ENCODE measurements at regions not wholly inside any gene's neighbourhood (a gene's known extent, or its start where the extent isn't known, plus 50 kb on each side); places are given as distances from the start of the nearest gene placed in this dataset.
"Not testable (repeated sequence)": the region's sequence is repeated elsewhere in the genome, so short reads cannot be mapped to it uniquely, and the experiment has no call there.

GRCh38 chr2:49309461-49309860 lies 155.1 kb upstream of the FSHR start:
- Histone ChIP-seq H3K4me1 (ENCODE audit: control insufficient read depth in 1 of 2, insufficient read depth in 2 of 2, low read depth in 1 of 2, low read length in 1 of 2) (no peaks in the 10 kb centered on the region), H3K79me2 (ENCODE audit: insufficient read depth) (no peaks in the 10 kb centered on the region), H3K4me2 (no peak overlapping the region), H3K27me3 (ENCODE audit: insufficient read depth) (no peaks in the 10 kb centered on the region), H3F3A (replicated peaks; ENCODE audit: insufficient read depth) (no peaks in the 10 kb centered on the region), H3K9ac (no peak overlapping the region), H3K4me3 (ENCODE audit: low read depth in 2 of 2, low read length in 1 of 2) (no peak overlapping the region), H3K36me3 (replicated peaks in 1 of 2; ENCODE audit: control insufficient read depth in 1 of 2, insufficient read depth in 2 of 2, low read length in 1 of 2) (no peaks in the 10 kb centered on the region), H3K9me3 (no peaks in the 10 kb centered on the region), H4K20me1 (ENCODE audit: insufficient read depth) (no peaks in the 10 kb centered on the region), H2AFZ (ENCODE audit: low read depth) (no peak overlapping the region), H3K27ac (ENCODE audit: low read depth in 2 of 2, low read length in 1 of 2) (no peak overlapping the region), H3K9me2 (no peaks in the 10 kb centered on the region)
- ChIA-PET CTCF (no interaction called here), POLR2A (no interaction called here)
- TF ChIP-seq SMC3 (IDR thresholded peaks at IDR 0.05; ENCODE audit: low read depth, low read length) = no peak
- no peak for TF ChIP-seq RAD21 (IDR thresholded peaks at IDR 0.05; ENCODE audit: low read length)
- TF ChIP-seq MEF2A (IDR thresholded peaks at IDR 0.05; ENCODE audit: borderline replicate concordance, low read depth) = no peak
- no peak for TF ChIP-seq EP300 (IDR thresholded peaks at IDR 0.05; ENCODE audit: borderline replicate concordance in 1 of 2, low read depth in 1 of 2, low read length in 1 of 2)
- TF ChIP-seq MXI1 (IDR thresholded peaks at IDR 0.05; ENCODE audit: low read depth, low read length) = no peak
- TF ChIP-seq TCF12 (IDR thresholded peaks at IDR 0.05) = no peak
- no peak for TF ChIP-seq NFIC (IDR thresholded peaks at IDR 0.05; ENCODE audit: borderline replicate concordance)
- TF ChIP-seq RCOR1 (IDR thresholded peaks at IDR 0.05; ENCODE audit: low read length) = no peak
- TF ChIP-seq YY1 (IDR thresholded peaks at IDR 0.05; ENCODE audit: low read depth) = no peak
- TF ChIP-seq TEAD4 (IDR thresholded peaks at IDR 0.05; ENCODE audit: borderline replicate concordance, insufficient read depth) = no peak
- TF ChIP-seq JUND (IDR thresholded peaks at IDR 0.05) = no peak
- no peak for TF ChIP-seq RFX5 (IDR thresholded peaks at IDR 0.05; ENCODE audit: low read length)
- TF ChIP-seq POLR2AphosphoS5 (IDR thresholded peaks at IDR 0.05; ENCODE audit: low read depth, low read length) = no peak
- 26% methylated on average over 3 of the region's 3 CpGs for WGBS (ENCODE audit: low lambda C conversion rate)
- DNase-seq = no peak

DNA sequence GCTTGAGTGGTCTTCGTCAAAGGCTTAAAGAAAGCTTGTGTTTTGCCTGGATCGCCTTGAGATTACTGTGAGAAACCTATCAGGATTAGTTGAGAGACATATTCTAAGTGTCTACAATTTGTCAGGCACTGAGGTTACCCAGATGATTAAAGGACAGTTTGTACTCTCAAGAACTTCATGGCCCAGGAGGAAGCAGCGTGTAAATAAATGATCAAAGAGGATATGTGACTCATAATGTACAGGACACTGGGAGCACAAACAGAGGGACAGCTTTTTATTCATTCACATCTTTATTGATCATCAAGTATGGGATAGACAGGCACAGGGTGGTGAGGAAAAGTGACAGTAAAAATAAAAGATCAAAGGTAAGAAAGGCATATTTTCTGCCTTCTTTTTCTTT lies 152.6 kb upstream of the FSHR start:
- ChIA-PET POLR2A (no interaction called here), CTCF (interaction anchor here (0.6 kb wide), 1 partner anchor 718 kb away, joined by 3 read pairs; no protein-coding TSS in a partner anchor)
- no peak overlapping the region for H3K4me2 ChIP-seq
- no peaks in the 10 kb centered on the region for H4K20me1 ChIP-seq (ENCODE audit: insufficient read depth)
- H2AFZ ChIP-seq (ENCODE audit: low read depth) = no peak overlapping the region
- no peaks in the 10 kb centered on the region for H3K4me1 ChIP-seq (ENCODE audit: control insufficient read depth in 1 of 2, insufficient read depth in 2 of 2, low read depth in 1 of 2, low read length in 1 of 2)
- H3K9ac ChIP-seq = no peak overlapping the region
- no peaks in the 10 kb centered on the region for H3K9me3 ChIP-seq
- H3K4me3 ChIP-seq (ENCODE audit: low read depth in 2 of 2, low read length in 1 of 2) = no peak overlapping the region
- H3K27me3 ChIP-seq (ENCODE audit: insufficient read depth) = no peaks in the 10 kb centered on the region
- H3K27ac ChIP-seq (ENCODE audit: low read depth in 2 of 2, low read length in 1 of 2) = no peak overlapping the region
- WGBS (ENCODE audit: low lambda C conversion rate) = 22% methylated on average over 3 of the region's 3 CpGs
- H3F3A ChIP-seq (replicated peaks; ENCODE audit: insufficient read depth) = no peaks in the 10 kb centered on the region
- no peaks in the 10 kb centered on the region for H3K79me2 ChIP-seq (ENCODE audit: insufficient read depth)
- no peaks in the 10 kb centered on the region for H3K9me2 ChIP-seq
- TF ChIP-seq GABPA (IDR thresholded peaks at IDR 0.05; ENCODE audit: low read depth) = no peak
- no peak for TF ChIP-seq EP300 (IDR thresholded peaks at IDR 0.05; ENCODE audit: borderline replicate concordance in 1 of 2, low read depth in 1 of 2, low read length in 1 of 2)
- TF ChIP-seq MXI1 (IDR thresholded peaks at IDR 0.05; ENCODE audit: low read depth, low read length) = no peak
- no peak for TF ChIP-seq MEF2A (IDR thresholded peaks at IDR 0.05; ENCODE audit: borderline replicate concordance, low read depth)
- no peak for TF ChIP-seq FOXM1 (IDR thresholded peaks at IDR 0.05; ENCODE audit: low read depth)
- TF ChIP-seq RCOR1 (IDR thresholded peaks at IDR 0.05; ENCODE audit: low read length) = no peak
- no peak for TF ChIP-seq FOXJ3 (CRISPR knock-in tag; IDR thresholded peaks at IDR 0.05)
- TF ChIP-seq RAD21 (IDR thresholded peaks at IDR 0.05; ENCODE audit: low read length) = no peak
- TF ChIP-seq, protein P1, sequence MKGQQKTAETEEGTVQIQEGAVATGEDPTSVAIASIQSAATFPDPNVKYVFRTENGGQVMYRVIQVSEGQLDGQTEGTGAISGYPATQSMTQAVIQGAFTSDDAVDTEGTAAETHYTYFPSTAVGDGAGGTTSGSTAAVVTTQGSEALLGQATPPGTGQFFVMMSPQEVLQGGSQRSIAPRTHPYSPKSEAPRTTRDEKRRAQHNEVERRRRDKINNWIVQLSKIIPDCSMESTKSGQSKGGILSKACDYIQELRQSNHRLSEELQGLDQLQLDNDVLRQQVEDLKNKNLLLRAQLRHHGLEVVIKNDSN (IDR thresholded peaks at IDR 0.05; ENCODE audit: borderline replicate concordance, low read depth) = no peak
- no peak for TF ChIP-seq SIN3A (IDR thresholded peaks at IDR 0.05; ENCODE audit: borderline replicate concordance, low read depth, low read length)
- no peak for TF ChIP-seq MAX (IDR thresholded peaks at IDR 0.05; ENCODE audit: low read depth)
- TF ChIP-seq RFX5 (IDR thresholded peaks at IDR 0.05; ENCODE audit: low read length) = no peak
- no peak for TF ChIP-seq ELF1 (IDR thresholded peaks at IDR 0.05)
- no peak for TF ChIP-seq YY1 (IDR thresholded peaks at IDR 0.05; ENCODE audit: low read depth)
- TF ChIP-seq NRF1 (IDR thresholded peaks at IDR 0.05; ENCODE audit: low read depth, low read length) = no peak
- no peak for TF ChIP-seq NFIC (IDR thresholded peaks at IDR 0.05; ENCODE audit: borderline replicate concordance)
- TF ChIP-seq TCF12 (IDR thresholded peaks at IDR 0.05) = no peak
- TF ChIP-seq, protein P2, sequence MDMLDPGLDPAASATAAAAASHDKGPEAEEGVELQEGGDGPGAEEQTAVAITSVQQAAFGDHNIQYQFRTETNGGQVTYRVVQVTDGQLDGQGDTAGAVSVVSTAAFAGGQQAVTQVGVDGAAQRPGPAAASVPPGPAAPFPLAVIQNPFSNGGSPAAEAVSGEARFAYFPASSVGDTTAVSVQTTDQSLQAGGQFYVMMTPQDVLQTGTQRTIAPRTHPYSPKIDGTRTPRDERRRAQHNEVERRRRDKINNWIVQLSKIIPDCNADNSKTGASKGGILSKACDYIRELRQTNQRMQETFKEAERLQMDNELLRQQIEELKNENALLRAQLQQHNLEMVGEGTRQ (IDR thresholded peaks at IDR 0.05; ENCODE audit: borderline replicate concordance, low read depth, low read length) = no peak
- no peak for TF ChIP-seq TEAD4 (IDR thresholded peaks at IDR 0.05; ENCODE audit: borderline replicate concordance, insufficient read depth)
- no peak for TF ChIP-seq JUND (IDR thresholded peaks at IDR 0.05)
- DNase-seq = no peak
- no peaks in the 10 kb centered on the region for H3K36me3 ChIP-seq (replicated peaks in 1 of 2; ENCODE audit: control insufficient read depth in 1 of 2, insufficient read depth in 2 of 2, low read length in 1 of 2)

DNA sequence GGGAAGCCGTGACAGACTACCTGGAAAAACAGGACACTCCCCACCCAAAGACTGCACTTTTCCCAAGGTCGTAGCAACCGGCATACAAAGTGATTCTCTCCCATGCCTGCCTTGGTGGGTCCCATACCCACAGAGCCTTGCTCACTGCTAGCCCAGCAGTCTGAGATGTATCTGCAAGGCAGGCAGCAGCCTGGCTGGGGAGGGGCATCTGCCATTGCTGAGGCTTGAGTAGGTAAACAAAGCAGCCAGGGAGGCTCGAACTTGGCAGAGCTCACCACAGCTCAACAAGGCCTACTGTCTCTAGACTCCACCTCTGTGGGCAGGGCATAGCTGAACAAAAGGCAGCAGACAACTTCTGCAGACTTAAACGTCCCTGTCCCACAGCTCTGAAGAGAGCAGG lies 144.4 kb upstream of the FSHR start:
- H3K79me2 ChIP-seq (ENCODE audit: insufficient read depth); CTCF ChIA-PET; H3K9me3 ChIP-seq; H3K27me3 ChIP-seq (ENCODE audit: insufficient read depth); H3K4me3 ChIP-seq (ENCODE audit: low read depth in 2 of 2, low read length in 1 of 2); H3F3A ChIP-seq (replicated peaks; ENCODE audit: insufficient read depth); H3K27ac ChIP-seq (ENCODE audit: low read depth in 2 of 2, low read length in 1 of 2); H4K20me1 ChIP-seq (ENCODE audit: insufficient read depth); H3K9ac ChIP-seq; POLR2A ChIA-PET; H3K4me1 ChIP-seq (ENCODE audit: control insufficient read depth in 1 of 2, insufficient read depth in 2 of 2, low read depth in 1 of 2, low read length in 1 of 2); H3K4me2 ChIP-seq; H3K9me2 ChIP-seq; H2AFZ ChIP-seq (ENCODE audit: low read depth); DNase-seq; H3K36me3 ChIP-seq (replicated peaks in 1 of 2; ENCODE audit: control insufficient read depth in 1 of 2, insufficient read depth in 2 of 2, low read length in 1 of 2): not testable (repeated sequence)
- WGBS (ENCODE audit: low lambda C conversion rate) = 60% methylated on average over 2 of the region's 5 CpGs

All from SK-N-SH (cell line).